Neural progenitor cell (in vitro differentiated cells): ENCODE measurements at regions not wholly inside any gene's neighbourhood (a gene's known extent, or its start where the extent isn't known, plus 50 kb on each side); places are given as distances from the start of the nearest gene placed in this dataset.

Experiments used
- EZH2 ChIP-seq: fragments of 200-600 bp; sonication (generic); IDR thresholded peaks from 2 replicates; pipeline ENCODE4 v1.6.1; 2017; ENCODE audit warnings: antibody characterized with exemption, mild to moderate bottlenecking, moderate library complexity
- EZH2phosphoT487 ChIP-seq: fragments of 200-600 bp; sonication (generic); IDR thresholded peaks from 2 replicates; pipeline ENCODE4 v1.6.1; 2017; ENCODE audit warnings: antibody characterized with exemption
- TF ChIP-seq, protein P1 (sequence below): fragments of 200-600 bp; sonication (generic); IDR thresholded peaks from 2 replicates; pipeline ENCODE4 v1.5.1; 2017; ENCODE audit warnings: antibody characterized with exemption, mild to moderate bottlenecking

DNA sequence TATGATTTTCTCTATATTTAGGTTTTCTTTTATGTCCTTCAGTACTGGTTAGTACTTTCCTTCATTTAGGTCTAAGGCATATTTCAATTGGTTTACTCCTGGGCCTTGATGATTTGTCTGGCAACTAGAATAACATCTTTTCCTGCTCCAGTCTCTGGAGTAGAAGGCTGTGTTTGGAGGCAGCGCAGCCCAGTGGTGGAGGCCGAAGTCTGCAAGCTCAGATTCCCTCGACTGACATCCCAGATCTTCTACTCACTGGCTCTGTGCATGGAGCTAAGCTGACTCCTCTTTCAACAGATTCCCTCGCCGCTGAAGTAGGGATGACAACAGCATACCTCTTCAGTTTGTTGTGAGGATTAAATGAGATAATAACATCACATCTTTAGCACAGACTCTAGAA lies 141.0 kb downstream of the RAP2A start:
- TF ChIP-seq, protein P1, sequence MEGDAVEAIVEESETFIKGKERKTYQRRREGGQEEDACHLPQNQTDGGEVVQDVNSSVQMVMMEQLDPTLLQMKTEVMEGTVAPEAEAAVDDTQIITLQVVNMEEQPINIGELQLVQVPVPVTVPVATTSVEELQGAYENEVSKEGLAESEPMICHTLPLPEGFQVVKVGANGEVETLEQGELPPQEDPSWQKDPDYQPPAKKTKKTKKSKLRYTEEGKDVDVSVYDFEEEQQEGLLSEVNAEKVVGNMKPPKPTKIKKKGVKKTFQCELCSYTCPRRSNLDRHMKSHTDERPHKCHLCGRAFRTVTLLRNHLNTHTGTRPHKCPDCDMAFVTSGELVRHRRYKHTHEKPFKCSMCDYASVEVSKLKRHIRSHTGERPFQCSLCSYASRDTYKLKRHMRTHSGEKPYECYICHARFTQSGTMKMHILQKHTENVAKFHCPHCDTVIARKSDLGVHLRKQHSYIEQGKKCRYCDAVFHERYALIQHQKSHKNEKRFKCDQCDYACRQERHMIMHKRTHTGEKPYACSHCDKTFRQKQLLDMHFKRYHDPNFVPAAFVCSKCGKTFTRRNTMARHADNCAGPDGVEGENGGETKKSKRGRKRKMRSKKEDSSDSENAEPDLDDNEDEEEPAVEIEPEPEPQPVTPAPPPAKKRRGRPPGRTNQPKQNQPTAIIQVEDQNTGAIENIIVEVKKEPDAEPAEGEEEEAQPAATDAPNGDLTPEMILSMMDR = peak; percentile 54
- TF ChIP-seq EZH2 (no peak), EZH2phosphoT487 (no peak)
